ENCODE measurements at regions not wholly inside any gene's neighbourhood (a gene's known extent, or its start where the extent isn't known, plus 50 kb on each side); places are given as distances from the start of the nearest gene placed in this dataset.

DNA sequence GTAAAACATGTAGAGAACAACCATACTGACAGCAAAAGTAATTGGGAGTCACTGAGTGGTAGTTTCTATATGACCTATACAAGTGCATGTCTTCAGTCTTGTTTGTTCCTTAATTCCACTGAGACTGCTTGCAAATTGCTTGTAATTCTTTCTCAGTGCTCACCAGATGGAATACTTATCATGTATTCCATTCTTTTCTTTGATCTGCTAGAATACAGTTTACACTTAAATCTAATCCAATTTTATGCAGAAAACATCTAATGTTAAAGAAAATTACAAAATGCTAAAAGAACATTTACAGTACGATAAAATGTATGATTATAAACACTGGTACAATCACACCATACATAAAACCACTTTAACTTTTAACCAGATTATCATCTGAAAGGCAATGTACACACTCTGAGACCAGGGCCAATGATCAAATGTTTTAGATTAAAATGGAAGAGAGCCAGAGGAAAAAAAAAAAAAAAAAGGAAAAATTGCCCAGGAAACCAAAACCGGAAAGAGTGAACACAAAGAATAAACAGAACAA is 741.4 kb downstream of the FAT4 start:
- TF ChIP-seq, protein P1, sequence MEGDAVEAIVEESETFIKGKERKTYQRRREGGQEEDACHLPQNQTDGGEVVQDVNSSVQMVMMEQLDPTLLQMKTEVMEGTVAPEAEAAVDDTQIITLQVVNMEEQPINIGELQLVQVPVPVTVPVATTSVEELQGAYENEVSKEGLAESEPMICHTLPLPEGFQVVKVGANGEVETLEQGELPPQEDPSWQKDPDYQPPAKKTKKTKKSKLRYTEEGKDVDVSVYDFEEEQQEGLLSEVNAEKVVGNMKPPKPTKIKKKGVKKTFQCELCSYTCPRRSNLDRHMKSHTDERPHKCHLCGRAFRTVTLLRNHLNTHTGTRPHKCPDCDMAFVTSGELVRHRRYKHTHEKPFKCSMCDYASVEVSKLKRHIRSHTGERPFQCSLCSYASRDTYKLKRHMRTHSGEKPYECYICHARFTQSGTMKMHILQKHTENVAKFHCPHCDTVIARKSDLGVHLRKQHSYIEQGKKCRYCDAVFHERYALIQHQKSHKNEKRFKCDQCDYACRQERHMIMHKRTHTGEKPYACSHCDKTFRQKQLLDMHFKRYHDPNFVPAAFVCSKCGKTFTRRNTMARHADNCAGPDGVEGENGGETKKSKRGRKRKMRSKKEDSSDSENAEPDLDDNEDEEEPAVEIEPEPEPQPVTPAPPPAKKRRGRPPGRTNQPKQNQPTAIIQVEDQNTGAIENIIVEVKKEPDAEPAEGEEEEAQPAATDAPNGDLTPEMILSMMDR (IDR thresholded peaks at IDR 0.05; ENCODE audit: unreplicated experiment) = no peak
- peaks cover 3% of the 10 kb centered on the region for H3K4me1 Mint-ChIP-seq (ENCODE audit: unreplicated experiment)
- H3K9me3 Mint-ChIP-seq (ENCODE audit: unreplicated experiment) = no peaks in the 10 kb centered on the region
- no peak overlapping the region for H3K4me3 Mint-ChIP-seq (ENCODE audit: unreplicated experiment)
- DNase-seq (ENCODE audit: low spot score) = no peak
- H3K27me3 Mint-ChIP-seq (ENCODE audit: unreplicated experiment) = no peaks in the 10 kb centered on the region
- no peak overlapping the region for H3K27ac Mint-ChIP-seq (ENCODE audit: unreplicated experiment)
- no peaks in the 10 kb centered on the region for H3K36me3 Mint-ChIP-seq (ENCODE audit: low read depth, unreplicated experiment)

DNA sequence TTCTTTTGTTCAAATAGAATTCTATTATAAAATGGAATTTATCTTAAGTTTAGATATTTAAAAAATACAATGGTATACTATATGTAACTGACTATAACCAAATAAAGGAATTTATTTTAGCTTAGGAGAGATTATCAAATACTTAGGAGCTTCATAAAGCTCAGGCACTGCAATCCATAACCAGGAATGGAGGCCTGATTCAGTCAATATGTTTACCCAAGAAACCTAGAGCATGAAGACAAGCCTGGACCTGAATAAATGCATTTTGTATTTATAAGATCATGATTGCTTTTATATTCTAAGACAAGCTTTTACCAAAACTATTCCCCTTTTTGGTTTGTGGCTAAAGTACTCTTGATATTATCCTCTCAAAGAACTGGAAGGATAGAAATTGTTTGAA is 742.6 kb downstream of the FAT4 start:
- no peaks in the 10 kb centered on the region for H3K9me3 Mint-ChIP-seq (ENCODE audit: unreplicated experiment)
- no peaks in the 10 kb centered on the region for H3K27me3 Mint-ChIP-seq (ENCODE audit: unreplicated experiment)
- no peak overlapping the region for H3K4me3 Mint-ChIP-seq (ENCODE audit: unreplicated experiment)
- peaks cover 3% of the 10 kb centered on the region for H3K4me1 Mint-ChIP-seq (ENCODE audit: unreplicated experiment)
- TF ChIP-seq, protein P1 (IDR thresholded peaks at IDR 0.05; ENCODE audit: unreplicated experiment) = no peak
- no peak for DNase-seq (ENCODE audit: low spot score)
- no peaks in the 10 kb centered on the region for H3K36me3 Mint-ChIP-seq (ENCODE audit: low read depth, unreplicated experiment)
- H3K27ac Mint-ChIP-seq (ENCODE audit: unreplicated experiment) = no peak overlapping the region

- Mint-ChIP-seq H3K4me3 (ENCODE audit: unreplicated experiment) (no peak overlapping the region), H3K4me1 (ENCODE audit: unreplicated experiment) (peaks cover 3% of the 10 kb centered on the region), H3K36me3 (ENCODE audit: low read depth, unreplicated experiment) (no peaks in the 10 kb centered on the region), H3K27me3 (ENCODE audit: unreplicated experiment) (no peaks in the 10 kb centered on the region), H3K27ac (ENCODE audit: unreplicated experiment) (no peak overlapping the region), H3K9me3 (ENCODE audit: unreplicated experiment) (no peaks in the 10 kb centered on the region)
- TF ChIP-seq, protein P1 (IDR thresholded peaks at IDR 0.05; ENCODE audit: unreplicated experiment) = no peak
- no peak for DNase-seq (ENCODE audit: low spot score)
Measured at GRCh38 chr4:126058596-126058995, 743.8 kb downstream of the FAT4 start.

- H3K9me3 Mint-ChIP-seq (ENCODE audit: unreplicated experiment) = no peaks in the 10 kb centered on the region
- no peak overlapping the region for H3K27ac Mint-ChIP-seq (ENCODE audit: unreplicated experiment)
- H3K36me3 Mint-ChIP-seq (ENCODE audit: low read depth, unreplicated experiment) = no peaks in the 10 kb centered on the region
- H3K27me3 Mint-ChIP-seq (ENCODE audit: unreplicated experiment) = no peaks in the 10 kb centered on the region
- no peak for DNase-seq (ENCODE audit: low spot score)
- no peaks in the 10 kb centered on the region for H3K4me1 Mint-ChIP-seq (ENCODE audit: unreplicated experiment)
- TF ChIP-seq, protein P1 (IDR thresholded peaks at IDR 0.05; ENCODE audit: unreplicated experiment) = no peak
- H3K4me3 Mint-ChIP-seq (ENCODE audit: unreplicated experiment) = no peak overlapping the region
Measured at GRCh38 chr4:126061655-126062054, 746.9 kb downstream of the FAT4 start.

DNA sequence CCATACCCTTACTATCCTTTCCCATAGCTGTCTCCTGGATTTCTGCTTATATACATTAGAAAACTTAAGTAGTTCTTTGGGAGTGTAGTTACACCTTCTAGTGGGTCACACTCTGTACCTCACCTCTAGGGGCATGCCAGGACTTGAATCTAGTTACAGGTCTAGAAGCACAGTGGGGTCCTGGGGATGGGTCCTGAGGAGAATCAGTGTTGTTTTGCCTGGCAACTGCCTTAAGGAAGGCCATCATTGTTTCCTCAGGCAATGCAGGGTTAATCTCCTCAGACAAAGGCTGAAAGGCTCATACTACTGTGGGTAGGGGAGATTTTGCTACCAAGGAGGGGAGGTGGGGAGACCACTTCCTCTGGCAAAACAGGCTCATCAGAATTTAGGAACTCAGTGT is 750.3 kb downstream of the FAT4 start:
- Mint-ChIP-seq H3K4me3 (ENCODE audit: unreplicated experiment) (no peak overlapping the region), H3K27ac (ENCODE audit: unreplicated experiment) (no peak overlapping the region), H3K9me3 (ENCODE audit: unreplicated experiment) (no peaks in the 10 kb centered on the region), H3K27me3 (ENCODE audit: unreplicated experiment) (no peaks in the 10 kb centered on the region), H3K36me3 (ENCODE audit: low read depth, unreplicated experiment) (no peaks in the 10 kb centered on the region), H3K4me1 (ENCODE audit: unreplicated experiment) (no peaks in the 10 kb centered on the region)
- DNase-seq (ENCODE audit: low spot score) = no peak
- TF ChIP-seq, protein P1 (IDR thresholded peaks at IDR 0.05; ENCODE audit: unreplicated experiment) = no peak
